A673 (cell line): ENCODE measurements at regions not wholly inside any gene's neighbourhood (a gene's known extent, or its start where the extent isn't known, plus 50 kb on each side); places are given as distances from the start of the nearest gene placed in this dataset.

ENCODE experiments used
- BruUV-seq: library from RNA; stranded (reverse); fragments of 400-500 nt; replicated peaks from 2 replicates; lab custom pipeline; 2021; lab: Mats Ljungman, UMichigan
- CTCF ChIA-PET: fragments of 300-600 bp; sonication (Branson Sonifier 250); formaldehyde crosslinking; loops from one replicate; lab custom pipeline; 2022; ENCODE audit warnings: antibody characterized with exemption; lab: Charles Lee
- POLR2A ChIA-PET: fragments of 300-600 bp; sonication (Branson Sonifier 250); formaldehyde crosslinking; loops from one replicate; lab custom pipeline; 2022; ENCODE audit warnings: antibody characterized with exemption; ENCODE audit not compliant: low non-redundant PET; lab: Charles Lee
- DNase-seq: peaks from one replicate; pipeline ENCODE4 v3.0.0-alpha.2; 2015; ENCODE audit warnings: low spot score
- H3K27ac ChIP-seq: fragments of 200-600 bp; sonication (generic); 2 replicates; pipeline ENCODE4 v1.5.1; 2016; ENCODE audit warnings: mixed run types, low read depth, mild to moderate bottlenecking, mixed read lengths, antibody characterized with exemption, low read length; ENCODE audit not compliant: poor library complexity, severe bottlenecking
- H3K27me3 ChIP-seq: fragments of 200-600 bp; sonication (generic); replicated peaks from 2 replicates; pipeline ENCODE4 v1.6.1; 2017; ENCODE audit warnings: mixed run types, low read depth, mild to moderate bottlenecking, mixed read lengths, antibody characterized with exemption, low read length; ENCODE audit not compliant: insufficient read depth, poor library complexity
- H3K36me3 ChIP-seq: fragments of 200-600 bp; sonication (generic); 2 replicates; pipeline ENCODE4 v1.6.1; 2016; ENCODE audit warnings: mixed run types, mild to moderate bottlenecking, mixed read lengths, antibody characterized with exemption, low read length; ENCODE audit not compliant: insufficient read depth, poor library complexity, severe bottlenecking
- H3K4me1 ChIP-seq: fragments of 200-600 bp; sonication (generic); 2 replicates; pipeline ENCODE4 v1.6.1; 2017; ENCODE audit warnings: mixed run types, mild to moderate bottlenecking, mixed read lengths, antibody characterized with exemption, low read length; ENCODE audit not compliant: insufficient read depth, poor library complexity, severe bottlenecking
- H3K4me3 ChIP-seq: fragments of 200-600 bp; sonication (generic); 2 replicates; pipeline ENCODE4 v1.5.1; 2016; ENCODE audit warnings: low read depth, mixed run types, mild to moderate bottlenecking, mixed read lengths, low read length; ENCODE audit not compliant: poor library complexity, severe bottlenecking
- H3K9me3 ChIP-seq: fragments of 200-600 bp; sonication (generic); 2 replicates; pipeline ENCODE4 v1.6.1; 2016; ENCODE audit warnings: mixed run types, low read depth, mild to moderate bottlenecking, mixed read lengths, antibody characterized with exemption, low read length; ENCODE audit not compliant: poor library complexity, severe bottlenecking
- CTCF ChIP-seq: fragments of 300-800, 200-600 bp; sonication (generic); conservative IDR thresholded peaks from 2 replicates; pipeline ENCODE4 v1.5.1; 2017; ENCODE audit warnings: low read depth, mild to moderate bottlenecking, antibody characterized with exemption, low read length, moderate library complexity, mixed read lengths
- EZH2 ChIP-seq: fragments of 200-600 bp; sonication (generic); IDR thresholded peaks from 2 replicates; pipeline ENCODE4 v1.6.1; 2017; ENCODE audit warnings: borderline replicate concordance, low read depth, mild to moderate bottlenecking, mixed read lengths, antibody characterized with exemption, low read length; ENCODE audit not compliant: poor library complexity, severe bottlenecking
- intact Hi-C: fragments of 100-400 bp; cut with micrococcal nuclease; formaldehyde crosslinking; loops from one replicate; pipeline ENCODE4 v1.10.0; 2022; ENCODE audit not compliant: unreplicated experiment

GRCh38 chr3:81435050-81435449 is 326.4 kb downstream of the GBE1 start:
- BruUV-seq: no TSS peak
- H3K36me3 ChIP-seq: no peaks in the 10 kb centered on the region
- DNase-seq: no peak
- no peaks in the 10 kb centered on the region for H3K9me3 ChIP-seq
- no peaks in the 10 kb centered on the region for H3K4me1 ChIP-seq
- no peak for TF ChIP-seq CTCF
- no peak for TF ChIP-seq EZH2
- intact Hi-C loops: no loop called here
- H3K4me3 ChIP-seq: no peak overlapping the region
- H3K27ac ChIP-seq: no peak overlapping the region
- H3K27me3 ChIP-seq: no peaks in the 10 kb centered on the region
- ChIA-PET CTCF (no interaction called here), POLR2A (no interaction called here)

GRCh38 chr3:81434161-81434560 is 327.3 kb downstream of the GBE1 start:
- Histone ChIP-seq H3K9me3 (no peaks in the 10 kb centered on the region), H3K36me3 (no peaks in the 10 kb centered on the region), H3K27me3 (no peaks in the 10 kb centered on the region), H3K27ac (no peak overlapping the region), H3K4me1 (no peaks in the 10 kb centered on the region), H3K4me3 (no peak overlapping the region)
- DNase-seq: no peak
- POLR2A ChIA-PET: no interaction called here
- no peak for TF ChIP-seq CTCF
- TF ChIP-seq EZH2: no peak
- no TSS peak for BruUV-seq
- CTCF ChIA-PET: no interaction called here
- intact Hi-C loops: no loop called here

- intact Hi-C loops: no loop called here
- BruUV-seq: no TSS peak
- POLR2A ChIA-PET: no interaction called here
- H3K27me3 ChIP-seq: no peaks in the 10 kb centered on the region
- H3K4me1 ChIP-seq: no peaks in the 10 kb centered on the region
- TF ChIP-seq EZH2 (no peak), CTCF (no peak)
- no peaks in the 10 kb centered on the region for H3K36me3 ChIP-seq
- CTCF ChIA-PET: no interaction called here
- H3K4me3 ChIP-seq: no peak overlapping the region
- DNase-seq: no peak
- no peaks in the 10 kb centered on the region for H3K9me3 ChIP-seq
- H3K27ac ChIP-seq: no peak overlapping the region
These were observed 327.8 kb downstream of the GBE1 start for GRCh38 chr3:81433675-81434074.
